Ovary (tissue), 3 donors: ENCODE measurements at regions not wholly inside any gene's neighbourhood (a gene's known extent, or its start where the extent isn't known, plus 50 kb on each side); places are given as distances from the start of the nearest gene placed in this dataset.

Experiments
- POLR2A ChIP-seq: fragments of 450-650 bp; IDR thresholded peaks from one replicate; pipeline ENCODE4 v1.6.1; 2017; ENCODE audit warnings: antibody characterized with exemption, mild to moderate bottlenecking, moderate library complexity
- TF ChIP-seq, protein P1 (sequence below), 3 donors: fragments of 450-650 bp in 2 of 3; fragments of 200-600 bp in 1 of 3; IDR thresholded peaks; one replicate each; pipeline versions ENCODE4 v1.5.1 to v1.8.0; 2016 to 2022; ENCODE audit warnings: antibody characterized with exemption in 3 of 3, mild to moderate bottlenecking in 1 of 3
- donor health status: DM: no; HTN: no; CAD: no.

DNA sequence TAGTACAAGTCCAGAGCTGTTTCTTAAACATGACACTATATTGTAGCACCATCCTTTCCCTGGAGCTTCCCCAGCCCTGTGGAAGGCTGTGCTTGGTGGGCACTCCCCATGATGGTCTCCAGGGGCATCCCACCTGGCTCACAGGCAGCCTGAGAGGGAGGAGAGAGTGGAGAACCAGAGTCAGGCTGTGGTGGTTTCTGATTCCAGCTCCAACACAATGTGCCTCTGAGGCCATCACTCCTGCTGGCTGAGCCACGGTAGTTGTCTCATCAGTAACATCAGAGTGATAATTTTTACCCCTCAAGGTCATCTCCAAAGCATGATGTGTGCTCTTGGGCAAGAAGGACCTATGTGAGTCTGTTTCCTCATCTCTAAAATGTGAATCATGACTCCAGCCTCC lies 398.0 kb downstream of the CDK5RAP2 start:
- TF ChIP-seq, protein P1, sequence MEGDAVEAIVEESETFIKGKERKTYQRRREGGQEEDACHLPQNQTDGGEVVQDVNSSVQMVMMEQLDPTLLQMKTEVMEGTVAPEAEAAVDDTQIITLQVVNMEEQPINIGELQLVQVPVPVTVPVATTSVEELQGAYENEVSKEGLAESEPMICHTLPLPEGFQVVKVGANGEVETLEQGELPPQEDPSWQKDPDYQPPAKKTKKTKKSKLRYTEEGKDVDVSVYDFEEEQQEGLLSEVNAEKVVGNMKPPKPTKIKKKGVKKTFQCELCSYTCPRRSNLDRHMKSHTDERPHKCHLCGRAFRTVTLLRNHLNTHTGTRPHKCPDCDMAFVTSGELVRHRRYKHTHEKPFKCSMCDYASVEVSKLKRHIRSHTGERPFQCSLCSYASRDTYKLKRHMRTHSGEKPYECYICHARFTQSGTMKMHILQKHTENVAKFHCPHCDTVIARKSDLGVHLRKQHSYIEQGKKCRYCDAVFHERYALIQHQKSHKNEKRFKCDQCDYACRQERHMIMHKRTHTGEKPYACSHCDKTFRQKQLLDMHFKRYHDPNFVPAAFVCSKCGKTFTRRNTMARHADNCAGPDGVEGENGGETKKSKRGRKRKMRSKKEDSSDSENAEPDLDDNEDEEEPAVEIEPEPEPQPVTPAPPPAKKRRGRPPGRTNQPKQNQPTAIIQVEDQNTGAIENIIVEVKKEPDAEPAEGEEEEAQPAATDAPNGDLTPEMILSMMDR (IDR thresholded peaks at IDR 0.05): no peak
- TF ChIP-seq POLR2A: no peak
